ENCODE measurements at regions not wholly inside any gene's neighbourhood (a gene's known extent, or its start where the extent isn't known, plus 50 kb on each side); places are given as distances from the start of the nearest gene placed in this dataset.

DNA sequence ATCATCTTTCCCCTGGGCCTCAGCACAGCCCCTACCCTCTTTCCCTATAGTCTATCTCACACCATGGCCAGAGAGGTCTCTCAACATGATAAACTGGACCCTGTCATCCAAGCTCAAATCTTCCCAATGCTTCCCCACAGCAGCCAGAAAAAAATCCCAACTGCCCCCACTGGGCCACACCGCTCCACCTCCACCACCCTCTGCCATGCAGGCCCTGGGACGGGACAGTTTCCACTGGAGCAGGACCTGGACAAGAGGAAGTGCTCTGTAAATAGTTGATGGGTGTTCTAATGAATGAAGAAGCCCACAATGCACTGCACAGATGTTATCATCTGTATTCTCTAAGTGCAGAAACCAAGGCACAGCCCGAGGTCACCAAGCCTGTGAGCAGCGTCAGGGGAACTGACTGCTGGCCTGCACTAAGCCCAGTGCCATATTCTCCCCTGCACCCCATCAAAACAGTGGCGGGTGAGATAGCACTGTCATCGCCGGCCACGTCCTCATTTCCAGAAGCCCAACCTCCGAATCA, 161.1 kb downstream of the NUP210 start:
- TF ChIP-seq POLR2A (IDR thresholded peaks at IDR 0.05) (no peak), CTCF (IDR thresholded peaks at IDR 0.05) (no peak)

All from right lobe of liver (tissue), 4 donors.